ENCODE measurements at regions not wholly inside any gene's neighbourhood (a gene's known extent, or its start where the extent isn't known, plus 50 kb on each side); places are given as distances from the start of the nearest gene placed in this dataset.

DNA sequence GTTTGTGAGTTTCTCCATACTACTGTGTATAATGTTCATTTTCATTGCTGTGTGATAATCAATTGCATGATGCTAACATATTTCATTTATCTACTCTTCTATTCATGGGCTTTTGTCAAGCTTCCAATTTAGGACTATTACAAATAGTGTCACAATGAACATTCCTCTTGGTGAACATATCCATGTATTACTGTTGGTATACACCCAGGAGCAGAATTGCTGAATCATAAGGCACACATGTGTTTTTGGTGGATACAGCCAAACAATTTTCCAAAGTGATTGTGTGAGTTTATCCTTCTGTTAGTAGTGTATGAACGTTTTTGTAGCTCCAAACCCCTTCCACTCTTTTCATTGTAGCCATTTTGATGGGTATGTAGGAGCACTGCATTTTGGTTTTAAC, 101.6 kb upstream of the COPS8 start:
- no peak for DNase-seq
- H3K4me1 ChIP-seq: no peaks in the 10 kb centered on the region
- in situ Hi-C loops (cut with MboI; ENCODE audit: low pct_ligation_motif_present in 1 of 4, low pct_unique_long_range_greater_than_20kb in 1 of 4, low sequenced_read_pairs in 3 of 4): no loop called here
- H3K27me3 ChIP-seq: no peaks in the 10 kb centered on the region
- H3K36me3 ChIP-seq: no peaks in the 10 kb centered on the region
- intact Hi-C loops (cut with DNase I; ENCODE audit: low total_unique reads): no loop called here
- no peak overlapping the region for H3K4me3 ChIP-seq
- TF ChIP-seq POLR2A (IDR thresholded peaks at IDR 0.05): no peak
- peaks cover 0 to 4% of the 10 kb centered on the region in 2 donors for H3K9me3 ChIP-seq
- 13 to 23% methylated on average over 1 of the region's 1 CpG for WGBS, 2 donors (ENCODE audit: low coverage in 1 of 2)
- H3K27ac ChIP-seq: no peak overlapping the region

- in situ Hi-C loops (cut with MboI; ENCODE audit: low pct_ligation_motif_present in 1 of 4, low pct_unique_long_range_greater_than_20kb in 1 of 4, low sequenced_read_pairs in 3 of 4) (no loop called here), intact Hi-C loops (cut with DNase I; ENCODE audit: low total_unique reads) (no loop called here)
- WGBS, 2 donors (ENCODE audit: low coverage in 1 of 2): 84 to 89% methylated on average over 7 of the region's 7 CpGs
- peaks cover 0 to 4% of the 10 kb centered on the region in 2 donors for H3K9me3 ChIP-seq
- DNase-seq: no peak
- no peaks in the 10 kb centered on the region for H3K4me1 ChIP-seq
- H3K27ac ChIP-seq: no peak overlapping the region
- no peaks in the 10 kb centered on the region for H3K36me3 ChIP-seq
- no peaks in the 10 kb centered on the region for H3K27me3 ChIP-seq
- no peak overlapping the region for H3K4me3 ChIP-seq
- TF ChIP-seq CTCF (IDR thresholded peaks at IDR 0.05) (no peak), POLR2A (IDR thresholded peaks at IDR 0.05) (no peak), EP300 (IDR thresholded peaks at IDR 0.05; ENCODE audit: low read depth) (no peak), POLR2AphosphoS5 (IDR thresholded peaks at IDR 0.05) (no peak)
These were observed 99.8 kb upstream of the COPS8 start for GRCh38 chr2:236985761-236986339.

DNA sequence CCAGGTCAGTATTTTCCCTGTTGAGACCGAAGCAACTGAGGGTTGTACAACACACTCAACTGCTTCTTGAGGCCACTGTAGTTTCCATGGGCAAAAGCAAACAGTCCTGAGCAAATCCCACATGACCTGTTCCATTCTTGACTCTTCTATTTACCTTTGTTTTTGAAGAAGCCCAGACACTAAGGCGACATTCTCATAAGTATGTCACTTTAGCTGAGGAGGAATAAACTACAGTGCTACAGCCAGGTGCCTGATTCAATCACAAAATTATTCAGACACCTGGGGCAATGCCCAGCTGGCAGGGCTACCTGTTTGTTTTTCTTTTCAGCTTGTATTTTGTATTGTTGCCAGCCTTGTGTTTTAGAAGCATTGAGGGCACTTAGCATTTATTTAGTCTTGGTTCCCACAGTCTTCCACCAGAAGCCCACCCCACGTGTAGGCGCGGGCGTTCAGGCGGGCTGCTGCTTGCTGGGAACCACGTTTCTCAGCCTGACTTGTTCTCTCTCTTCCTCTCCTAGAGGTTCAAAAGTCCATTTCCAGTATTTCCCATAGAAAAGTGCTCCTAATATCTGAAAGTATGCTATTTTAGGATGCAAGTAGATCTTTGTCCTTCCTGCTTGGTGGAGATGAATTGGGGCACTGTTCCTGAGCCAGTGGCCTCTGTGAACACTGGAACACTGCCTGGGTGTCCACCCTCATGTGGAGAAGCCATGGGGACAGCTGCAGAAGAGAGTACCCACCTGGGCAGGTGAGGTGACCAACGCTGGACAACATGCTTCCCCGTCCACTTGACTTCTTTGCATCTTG, 99.0 kb upstream of the COPS8 start:
- 82 to 85% methylated on average over 8 to 10 of the region's 10 CpGs for WGBS, 2 donors (ENCODE audit: low coverage in 1 of 2)
- H3K27me3 ChIP-seq: no peaks in the 10 kb centered on the region
- in situ Hi-C loops (cut with MboI; ENCODE audit: low pct_ligation_motif_present in 1 of 4, low pct_unique_long_range_greater_than_20kb in 1 of 4, low sequenced_read_pairs in 3 of 4) (no loop called here), intact Hi-C loops (cut with DNase I; ENCODE audit: low total_unique reads) (no loop called here)
- H3K9me3 ChIP-seq: peaks cover 0 to 4% of the 10 kb centered on the region in 2 donors
- no peak overlapping the region for H3K4me3 ChIP-seq
- H3K27ac ChIP-seq: no peak overlapping the region
- no peaks in the 10 kb centered on the region for H3K4me1 ChIP-seq
- DNase-seq: no peak
- no peaks in the 10 kb centered on the region for H3K36me3 ChIP-seq
- TF ChIP-seq EP300 (IDR thresholded peaks at IDR 0.05; ENCODE audit: low read depth): no peak
- no peak for TF ChIP-seq CTCF (IDR thresholded peaks at IDR 0.05)
- TF ChIP-seq POLR2A (IDR thresholded peaks at IDR 0.05): no peak
- TF ChIP-seq POLR2AphosphoS5 (IDR thresholded peaks at IDR 0.05): no peak

GRCh38 chr2:236988216-236988615, 97.5 kb upstream of the COPS8 start:
- intact Hi-C loops (cut with DNase I; ENCODE audit: low total_unique reads) (no loop called here), in situ Hi-C loops (cut with MboI; ENCODE audit: low pct_ligation_motif_present in 1 of 4, low pct_unique_long_range_greater_than_20kb in 1 of 4, low sequenced_read_pairs in 3 of 4) (no loop called here)
- 85 to 89% methylated on average over 2 of the region's 2 CpGs for WGBS, 2 donors (ENCODE audit: low coverage in 1 of 2)
- TF ChIP-seq EP300 (IDR thresholded peaks at IDR 0.05; ENCODE audit: low read depth) (no peak), POLR2A (IDR thresholded peaks at IDR 0.05) (no peak)
- peak overlapping the region in 3 of 4 donors; percentile 45 to 67 (median 54) for H3K27ac ChIP-seq
- no peaks in the 10 kb centered on the region for H3K4me1 ChIP-seq
- H3K4me3 ChIP-seq: no peak overlapping the region
- H3K27me3 ChIP-seq: no peaks in the 10 kb centered on the region
- DNase-seq: no peak
- H3K9me3 ChIP-seq: peaks cover 0 to 1% of the 10 kb centered on the region in 2 donors
- H3K36me3 ChIP-seq: no peaks in the 10 kb centered on the region

GRCh38 chr2:236988690-236989624, 96.7 kb upstream of the COPS8 start:
- no peaks in the 10 kb centered on the region for H3K9me3 ChIP-seq
- intact Hi-C loops (cut with DNase I; ENCODE audit: low total_unique reads): no loop called here
- in situ Hi-C loops (cut with MboI; ENCODE audit: low pct_ligation_motif_present in 1 of 4, low pct_unique_long_range_greater_than_20kb in 1 of 4, low sequenced_read_pairs in 3 of 4): no loop called here
- no peaks in the 10 kb centered on the region for H3K36me3 ChIP-seq
- TF ChIP-seq CTCF (IDR thresholded peaks at IDR 0.05): no peak
- peak in 2 of 3 donors; percentile 43 to 63 for TF ChIP-seq POLR2AphosphoS5 (IDR thresholded peaks at IDR 0.05)
- no peak for TF ChIP-seq POLR2A (IDR thresholded peaks at IDR 0.05)
- peak; percentile 88 for TF ChIP-seq EP300 (IDR thresholded peaks at IDR 0.05; ENCODE audit: low read depth)
- 50 to 57% methylated on average over 3 to 16 of the region's 16 CpGs for WGBS, 2 donors (ENCODE audit: low coverage in 1 of 2)
- H3K4me3 ChIP-seq: no peak overlapping the region
- no peaks in the 10 kb centered on the region for H3K27me3 ChIP-seq
- no peaks in the 10 kb centered on the region for H3K4me1 ChIP-seq
- DNase-seq: peak; percentile 43
- H3K27ac ChIP-seq: peak overlapping the region; percentile 2 to 68 (median 62)
